Ovary (tissue), 3 donors: ENCODE measurements at regions not wholly inside any gene's neighbourhood (a gene's known extent, or its start where the extent isn't known, plus 50 kb on each side); places are given as distances from the start of the nearest gene placed in this dataset.

Source experiments
- POLR2A ChIP-seq: fragments of 450-650 bp; IDR thresholded peaks from one replicate; pipeline ENCODE4 v1.6.1; 2017; ENCODE audit warnings: antibody characterized with exemption, mild to moderate bottlenecking, moderate library complexity
- TF ChIP-seq, protein P1 (sequence below), 3 donors: fragments of 450-650 bp in 2 of 3; fragments of 200-600 bp in 1 of 3; IDR thresholded peaks; one replicate each; pipeline versions ENCODE4 v1.5.1 to v1.8.0; 2016 to 2022; ENCODE audit warnings: antibody characterized with exemption in 3 of 3, mild to moderate bottlenecking in 1 of 3
- donor health status: DM: no; HTN: no; CAD: no.

DNA sequence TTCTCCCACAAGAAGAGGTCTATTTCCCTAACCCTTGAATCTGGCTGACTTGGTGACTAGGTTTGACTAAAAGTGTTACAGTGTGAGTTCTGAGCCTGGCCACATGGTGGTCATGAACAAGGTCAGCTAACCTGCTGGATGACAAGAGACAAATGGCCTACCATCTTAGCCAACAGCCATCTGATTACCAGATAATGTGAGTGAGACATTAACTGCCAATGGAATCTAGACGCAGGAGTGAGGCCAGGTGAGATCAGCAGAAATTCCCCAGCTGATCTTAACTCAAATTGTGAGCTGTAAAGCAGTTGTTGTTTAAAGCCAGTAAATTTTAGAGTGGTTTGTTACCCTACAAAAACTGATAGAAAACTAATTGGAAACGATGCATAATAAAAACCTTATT is 320.0 kb downstream of the BRINP2 start:
- TF ChIP-seq, protein P1, sequence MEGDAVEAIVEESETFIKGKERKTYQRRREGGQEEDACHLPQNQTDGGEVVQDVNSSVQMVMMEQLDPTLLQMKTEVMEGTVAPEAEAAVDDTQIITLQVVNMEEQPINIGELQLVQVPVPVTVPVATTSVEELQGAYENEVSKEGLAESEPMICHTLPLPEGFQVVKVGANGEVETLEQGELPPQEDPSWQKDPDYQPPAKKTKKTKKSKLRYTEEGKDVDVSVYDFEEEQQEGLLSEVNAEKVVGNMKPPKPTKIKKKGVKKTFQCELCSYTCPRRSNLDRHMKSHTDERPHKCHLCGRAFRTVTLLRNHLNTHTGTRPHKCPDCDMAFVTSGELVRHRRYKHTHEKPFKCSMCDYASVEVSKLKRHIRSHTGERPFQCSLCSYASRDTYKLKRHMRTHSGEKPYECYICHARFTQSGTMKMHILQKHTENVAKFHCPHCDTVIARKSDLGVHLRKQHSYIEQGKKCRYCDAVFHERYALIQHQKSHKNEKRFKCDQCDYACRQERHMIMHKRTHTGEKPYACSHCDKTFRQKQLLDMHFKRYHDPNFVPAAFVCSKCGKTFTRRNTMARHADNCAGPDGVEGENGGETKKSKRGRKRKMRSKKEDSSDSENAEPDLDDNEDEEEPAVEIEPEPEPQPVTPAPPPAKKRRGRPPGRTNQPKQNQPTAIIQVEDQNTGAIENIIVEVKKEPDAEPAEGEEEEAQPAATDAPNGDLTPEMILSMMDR (IDR thresholded peaks at IDR 0.05) = no peak
- TF ChIP-seq POLR2A = no peak
